ENCODE measurements at regions not wholly inside any gene's neighbourhood (a gene's known extent, or its start where the extent isn't known, plus 50 kb on each side); places are given as distances from the start of the nearest gene placed in this dataset.

DNA sequence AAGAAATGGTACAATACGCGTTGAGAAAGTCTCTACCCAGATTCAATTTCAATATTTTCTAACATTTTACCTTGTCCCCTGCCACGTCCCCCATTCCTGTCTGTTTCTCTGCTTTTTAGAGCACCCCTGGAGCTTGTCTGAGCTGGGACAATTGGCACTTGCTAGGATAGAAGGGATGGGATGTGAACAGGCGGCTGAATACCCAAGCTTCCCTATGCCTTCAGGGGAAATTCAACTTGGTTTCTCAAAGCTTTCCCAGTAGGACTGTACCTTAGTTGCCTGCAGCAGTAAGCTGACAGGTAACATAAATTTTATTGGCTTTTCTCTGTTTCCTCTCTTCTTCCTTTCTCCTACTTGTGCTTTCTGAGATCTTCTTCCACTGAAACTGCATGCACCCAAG, 1663.3 kb downstream of the EFNB2 start:
- H3K79me2 ChIP-seq (ENCODE audit: insufficient read depth, low read depth) = no peaks in the 10 kb centered on the region
- no peaks in the 10 kb centered on the region for H3K4me1 ChIP-seq (ENCODE audit: low read depth, poor library complexity, severe bottlenecking)
- no peak overlapping the region for H3K27ac ChIP-seq
- H3K4me3 ChIP-seq (IDR thresholded peaks at IDR 0.05; ENCODE audit: insufficient read depth, low read depth, low read length) = no peak overlapping the region
- H4K20me1 ChIP-seq (ENCODE audit: insufficient read depth) = no peaks in the 10 kb centered on the region
- no peak for TF ChIP-seq CTCF (conservative IDR thresholded peaks at IDR 0.05; ENCODE audit: low read depth, low read length)
- no peak overlapping the region for H3K4me2 ChIP-seq
- H2AFZ ChIP-seq (ENCODE audit: low read depth) = no peak overlapping the region
- no peaks in the 10 kb centered on the region for H3K36me3 ChIP-seq (ENCODE audit: insufficient read depth)
- no peak overlapping the region for H3K9ac ChIP-seq
- no peaks in the 10 kb centered on the region for H3K27me3 ChIP-seq (ENCODE audit: insufficient read depth, low read depth)

DNA sequence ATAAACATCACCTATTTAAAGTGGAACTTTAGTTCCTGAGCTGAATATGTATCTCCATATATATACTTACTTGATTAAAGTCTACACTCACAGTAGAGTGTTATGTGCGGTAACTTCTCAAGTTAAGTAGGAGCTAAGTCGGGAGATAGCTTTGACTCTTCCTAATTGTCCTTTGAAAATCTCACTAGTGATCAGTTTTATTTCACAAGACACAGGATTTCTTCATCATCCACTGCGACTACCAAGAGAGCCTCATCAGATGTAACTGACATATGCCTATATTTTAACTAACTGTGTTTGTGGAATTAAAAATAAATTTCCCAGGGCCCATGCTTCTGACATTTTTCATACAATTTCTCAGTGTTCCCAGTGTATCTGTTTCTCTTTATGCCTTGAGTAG, 1664.0 kb downstream of the EFNB2 start:
- Histone ChIP-seq H4K20me1 (ENCODE audit: insufficient read depth) (no peaks in the 10 kb centered on the region), H3K4me3 (IDR thresholded peaks at IDR 0.05; ENCODE audit: insufficient read depth, low read depth, low read length) (no peak overlapping the region), H3K79me2 (ENCODE audit: insufficient read depth, low read depth) (no peaks in the 10 kb centered on the region), H2AFZ (ENCODE audit: low read depth) (no peak overlapping the region), H3K4me2 (no peak overlapping the region), H3K27me3 (ENCODE audit: insufficient read depth, low read depth) (no peaks in the 10 kb centered on the region), H3K9ac (no peak overlapping the region), H3K36me3 (ENCODE audit: insufficient read depth) (no peaks in the 10 kb centered on the region), H3K27ac (no peak overlapping the region), H3K4me1 (ENCODE audit: low read depth, poor library complexity, severe bottlenecking) (no peaks in the 10 kb centered on the region)
- no peak for TF ChIP-seq CTCF (conservative IDR thresholded peaks at IDR 0.05; ENCODE audit: low read depth, low read length)

GRCh38 chr13:104869501-104869900, 1666.0 kb downstream of the EFNB2 start:
- Histone ChIP-seq H2AFZ (ENCODE audit: low read depth) (no peak overlapping the region), H4K20me1 (ENCODE audit: insufficient read depth) (no peaks in the 10 kb centered on the region), H3K4me3 (IDR thresholded peaks at IDR 0.05; ENCODE audit: insufficient read depth, low read depth, low read length) (no peak overlapping the region), H3K36me3 (ENCODE audit: insufficient read depth) (no peaks in the 10 kb centered on the region), H3K79me2 (ENCODE audit: insufficient read depth, low read depth) (no peaks in the 10 kb centered on the region), H3K4me2 (no peak overlapping the region), H3K4me1 (ENCODE audit: low read depth, poor library complexity, severe bottlenecking) (no peaks in the 10 kb centered on the region), H3K9ac (no peak overlapping the region), H3K27ac (no peak overlapping the region), H3K27me3 (ENCODE audit: insufficient read depth, low read depth) (no peaks in the 10 kb centered on the region)
- no peak for TF ChIP-seq CTCF (conservative IDR thresholded peaks at IDR 0.05; ENCODE audit: low read depth, low read length)

DNA sequence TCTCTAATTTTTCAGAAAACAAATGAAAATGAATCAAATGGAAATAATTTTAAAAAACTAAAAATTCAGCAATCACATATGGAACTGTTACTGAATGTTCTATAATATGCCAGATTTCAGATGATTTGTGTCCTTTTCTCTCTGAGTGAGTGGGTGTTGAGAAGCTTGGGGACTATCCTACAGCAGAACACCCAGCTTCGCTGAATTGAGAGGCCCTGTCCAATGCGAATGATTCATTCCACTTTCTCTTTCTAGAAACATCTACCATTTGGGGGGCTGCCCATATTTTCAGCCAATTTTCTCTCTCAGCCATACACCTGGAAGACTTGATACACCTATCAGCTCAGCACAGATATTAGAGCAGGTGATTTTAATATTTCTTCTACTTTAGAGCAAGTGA, 1666.7 kb downstream of the EFNB2 start:
- Histone ChIP-seq H3K4me1 (ENCODE audit: low read depth, poor library complexity, severe bottlenecking) (no peaks in the 10 kb centered on the region), H3K79me2 (ENCODE audit: insufficient read depth, low read depth) (no peaks in the 10 kb centered on the region), H3K4me3 (IDR thresholded peaks at IDR 0.05; ENCODE audit: insufficient read depth, low read depth, low read length) (no peak overlapping the region), H3K9ac (no peak overlapping the region), H3K27me3 (ENCODE audit: insufficient read depth, low read depth) (no peaks in the 10 kb centered on the region), H2AFZ (ENCODE audit: low read depth) (no peak overlapping the region), H3K27ac (no peak overlapping the region), H4K20me1 (ENCODE audit: insufficient read depth) (no peaks in the 10 kb centered on the region), H3K36me3 (ENCODE audit: insufficient read depth) (no peaks in the 10 kb centered on the region), H3K4me2 (no peak overlapping the region)
- TF ChIP-seq CTCF (conservative IDR thresholded peaks at IDR 0.05; ENCODE audit: low read depth, low read length) = no peak

- Histone ChIP-seq H3K27ac (no peak overlapping the region), H3K4me2 (no peak overlapping the region), H2AFZ (ENCODE audit: low read depth) (no peak overlapping the region), H3K36me3 (ENCODE audit: insufficient read depth) (no peaks in the 10 kb centered on the region), H3K9ac (no peak overlapping the region), H3K27me3 (ENCODE audit: insufficient read depth, low read depth) (no peaks in the 10 kb centered on the region), H3K4me1 (ENCODE audit: low read depth, poor library complexity, severe bottlenecking) (no peaks in the 10 kb centered on the region), H3K4me3 (IDR thresholded peaks at IDR 0.05; ENCODE audit: insufficient read depth, low read depth, low read length) (no peak overlapping the region), H4K20me1 (ENCODE audit: insufficient read depth) (no peaks in the 10 kb centered on the region), H3K79me2 (ENCODE audit: insufficient read depth, low read depth) (no peaks in the 10 kb centered on the region)
- TF ChIP-seq CTCF (conservative IDR thresholded peaks at IDR 0.05; ENCODE audit: low read depth, low read length) = no peak
Measured at GRCh38 chr13:104855581-104855980, 1679.9 kb downstream of the EFNB2 start.

Measured in KMS-11 (cell line).